ENCODE measurements at regions not wholly inside any gene's neighbourhood (a gene's known extent, or its start where the extent isn't known, plus 50 kb on each side); places are given as distances from the start of the nearest gene placed in this dataset.

DNA sequence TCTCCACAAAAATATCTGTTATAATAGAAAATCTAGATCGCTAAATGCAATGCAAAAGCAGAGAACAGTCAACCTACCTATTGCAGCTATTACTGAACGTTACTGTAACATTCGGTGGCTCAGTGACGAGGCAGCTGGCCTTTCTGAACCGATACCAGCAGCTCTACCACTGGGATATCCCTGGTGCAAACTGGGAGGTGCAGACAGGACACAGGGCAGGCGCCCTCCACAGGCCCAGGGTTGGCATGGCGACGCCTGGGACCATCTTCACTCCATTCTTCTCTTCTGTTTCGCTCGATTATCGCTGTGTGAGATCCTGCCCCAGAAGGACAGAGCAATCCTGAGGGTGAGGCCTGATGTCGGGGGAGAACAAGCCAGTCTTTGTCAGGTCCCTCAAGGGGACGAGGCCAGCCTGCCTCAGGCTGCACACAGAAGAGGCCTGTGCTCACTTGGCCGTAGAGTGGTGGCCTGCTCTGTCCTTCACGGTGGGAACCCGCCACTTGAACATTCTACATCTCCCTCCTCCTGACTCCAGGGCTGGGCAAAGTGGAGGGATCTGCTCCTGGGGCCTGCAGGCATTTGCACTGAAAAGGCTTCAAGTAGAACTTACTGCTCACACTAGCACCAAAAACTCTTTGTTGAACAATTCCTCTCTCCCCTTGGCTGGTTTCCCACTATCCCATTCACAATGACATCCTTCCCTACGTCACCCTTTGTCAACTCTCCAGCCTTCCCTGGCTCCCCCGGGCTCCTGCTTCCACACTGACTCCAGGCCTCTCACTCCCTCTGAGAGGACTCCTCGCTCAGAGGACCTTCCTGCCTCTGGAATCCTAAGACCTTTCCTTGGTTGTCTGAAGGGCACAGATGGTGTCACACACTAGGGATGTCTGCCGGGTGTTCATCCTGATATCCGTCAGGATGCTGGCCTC, 49.7 kb downstream of the CYRIA start:
- DNase-seq, result no peak

DNA sequence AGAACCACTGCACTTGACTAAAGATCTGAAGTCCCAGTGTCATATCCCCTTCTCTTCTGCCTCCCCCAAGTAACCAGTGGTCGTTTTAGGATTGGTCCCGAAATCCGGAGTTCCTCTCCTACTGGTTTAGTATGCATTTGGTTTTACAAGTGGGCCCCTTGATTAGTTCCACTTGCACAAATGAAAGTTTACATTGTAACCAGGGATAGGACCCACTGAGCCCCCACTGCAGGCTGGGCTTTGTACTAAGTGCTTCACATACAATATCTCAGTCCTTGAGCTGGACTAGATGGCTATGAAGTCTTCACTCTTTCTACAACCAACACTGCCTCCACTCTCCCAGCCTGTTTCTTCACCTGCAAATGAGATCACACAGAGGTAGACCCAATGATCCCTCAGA, 50.4 kb downstream of the CYRIA start:
- no peak for DNase-seq

DNA sequence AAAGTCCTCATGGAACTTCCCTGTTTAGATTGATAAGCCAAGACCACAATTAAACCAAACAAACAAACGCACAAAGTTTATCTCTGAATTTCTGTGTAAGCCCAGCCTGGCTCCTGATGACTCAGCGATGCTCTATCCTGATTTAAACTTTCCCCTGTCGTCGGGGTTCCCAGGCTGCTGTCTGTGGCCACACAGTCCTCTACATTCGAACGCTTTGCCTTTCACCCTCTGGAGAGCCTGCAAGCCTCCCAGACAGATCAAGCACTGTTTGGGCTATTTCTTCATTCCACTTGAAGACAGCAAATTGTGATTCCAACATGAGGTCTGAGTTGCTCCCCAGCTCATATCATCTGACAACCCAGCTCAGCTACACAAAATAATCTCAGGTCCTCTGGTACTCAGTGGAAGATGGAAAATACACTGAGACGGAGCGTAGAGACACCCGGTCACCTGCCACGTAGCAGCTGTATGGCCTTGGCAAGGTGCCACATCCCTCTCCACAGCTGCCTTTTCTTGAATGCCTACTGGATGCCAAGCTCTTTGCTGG, 51.2 kb downstream of the CYRIA start:
- DNase-seq, result no peak

DNA sequence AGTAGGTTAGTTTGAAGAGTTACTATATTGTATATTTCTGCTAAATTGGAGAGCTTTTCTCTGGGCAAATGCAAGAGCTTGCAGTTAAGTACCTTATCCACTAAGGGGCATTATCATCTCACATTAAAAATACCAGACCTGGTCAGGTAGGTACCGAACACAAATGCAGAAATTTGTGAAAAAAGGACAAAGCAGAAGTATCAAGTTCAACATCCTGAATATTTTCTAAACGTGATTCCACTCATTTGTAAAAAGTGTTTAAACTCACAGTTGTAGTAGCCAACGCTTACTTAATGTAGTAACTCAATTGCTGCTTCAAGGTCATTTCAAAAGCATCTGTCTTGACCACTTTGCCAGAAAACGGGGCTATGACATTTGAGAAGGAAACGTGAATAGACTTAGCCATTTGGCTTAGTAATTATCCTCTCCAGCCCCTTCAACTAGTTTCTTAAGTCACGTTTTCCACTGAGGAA, 52.1 kb downstream of the CYRIA start:
- DNase-seq, result no peak

DNA sequence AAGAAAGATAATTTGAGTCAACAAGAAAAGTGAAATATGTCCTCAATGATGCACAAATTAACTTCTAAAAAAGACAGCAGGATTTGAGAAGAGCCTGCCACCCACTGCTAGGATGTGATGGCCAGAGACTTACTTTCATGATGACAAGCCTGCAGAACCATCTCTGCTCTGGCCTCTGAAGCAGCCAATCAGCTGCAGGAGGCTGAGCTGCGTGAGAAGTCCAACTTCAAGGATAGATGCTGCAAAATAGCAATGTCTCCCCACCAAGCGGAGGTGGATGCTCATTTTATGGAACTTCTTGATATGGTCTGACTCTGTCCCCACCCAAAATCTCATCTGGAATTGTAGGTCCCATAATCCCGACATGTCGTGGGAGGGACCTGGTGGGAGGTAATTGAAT, 53.1 kb downstream of the CYRIA start:
- no peak for DNase-seq

DNA sequence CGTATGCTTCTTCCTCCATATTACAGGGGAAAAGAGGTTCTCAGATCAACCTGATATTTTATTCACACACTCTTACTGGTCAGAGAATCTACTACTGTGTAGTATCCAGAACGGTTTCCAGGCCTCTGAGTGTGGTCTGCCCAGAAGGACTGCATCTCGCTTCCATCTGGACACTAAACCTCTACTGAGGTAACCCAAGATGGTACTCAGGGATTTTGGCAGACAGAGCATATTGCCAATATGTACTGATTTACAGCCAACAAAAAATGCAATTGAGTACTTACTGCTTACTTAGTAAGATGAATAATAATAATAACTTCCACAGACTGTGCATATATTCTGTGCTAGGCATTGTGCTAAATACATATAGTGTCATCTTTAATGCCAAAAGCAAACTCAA, 55.8 kb downstream of the CYRIA start:
- no peak for DNase-seq

DNA sequence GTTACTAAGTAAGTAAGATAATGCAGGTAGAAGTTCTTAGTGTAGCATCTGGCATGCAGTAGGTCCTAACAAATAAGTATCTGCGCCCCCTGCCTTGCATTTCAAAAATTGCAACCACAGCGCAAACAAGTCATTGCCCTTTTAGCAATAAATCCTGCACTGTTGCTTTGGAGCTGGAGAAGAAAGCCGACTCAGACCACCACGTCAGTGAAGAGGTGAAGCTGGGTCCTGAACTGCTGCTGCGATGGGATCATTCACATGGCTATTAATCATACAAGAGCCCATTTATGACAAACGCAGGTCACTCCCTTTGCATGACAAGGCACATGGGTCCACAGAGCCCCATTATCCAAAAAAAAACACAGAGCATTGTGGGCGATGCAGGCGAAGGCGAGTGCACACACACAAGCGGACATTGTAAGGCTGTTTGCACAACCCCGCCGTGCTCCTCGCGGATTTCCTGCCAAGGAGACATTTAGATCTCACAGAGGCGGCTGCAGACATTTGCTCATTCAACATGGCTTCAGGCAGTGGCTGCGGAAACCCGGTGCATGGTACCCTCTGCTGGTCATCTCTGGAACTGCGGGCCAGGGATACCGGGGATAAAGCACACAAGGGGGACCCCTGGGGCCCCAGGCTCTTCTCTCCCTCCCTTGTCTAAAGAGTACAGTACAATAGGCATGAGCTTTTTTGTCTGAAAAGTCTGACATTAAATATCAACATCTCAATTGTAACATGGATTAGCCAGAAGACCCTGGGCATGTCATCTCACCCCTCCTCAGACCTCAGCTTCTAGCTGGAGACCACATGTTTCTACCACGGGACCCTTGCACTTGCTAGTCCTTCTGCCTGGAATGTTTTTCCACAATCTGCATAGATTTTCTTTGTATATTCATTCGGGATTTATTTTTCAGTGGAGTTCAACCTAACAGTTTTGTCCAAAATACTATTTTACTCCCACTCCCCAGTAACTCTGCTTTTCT, 56.7 kb downstream of the CYRIA start:
- DNase-seq, result peak; percentile 90

DNA sequence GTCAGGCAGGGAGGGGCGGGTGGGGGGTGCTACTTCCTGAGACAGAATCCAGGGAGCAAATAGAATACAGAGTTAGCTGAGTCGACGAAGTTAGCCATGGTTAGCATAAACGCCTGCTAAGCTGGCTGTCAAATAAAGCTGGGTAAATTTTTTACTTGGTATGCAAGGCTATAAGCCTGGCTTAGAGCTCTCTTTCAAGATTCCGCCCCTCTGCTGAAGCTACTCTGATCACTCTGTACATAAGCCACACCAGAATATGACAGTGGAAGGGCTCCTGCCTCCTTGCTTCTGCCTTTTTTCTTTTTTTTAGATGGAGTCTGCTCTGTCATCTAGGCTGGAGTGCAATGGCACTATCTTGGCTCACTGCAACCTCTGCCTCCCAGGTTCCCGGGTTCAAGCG, 58.3 kb downstream of the CYRIA start:
- DNase-seq, result no peak

DNA sequence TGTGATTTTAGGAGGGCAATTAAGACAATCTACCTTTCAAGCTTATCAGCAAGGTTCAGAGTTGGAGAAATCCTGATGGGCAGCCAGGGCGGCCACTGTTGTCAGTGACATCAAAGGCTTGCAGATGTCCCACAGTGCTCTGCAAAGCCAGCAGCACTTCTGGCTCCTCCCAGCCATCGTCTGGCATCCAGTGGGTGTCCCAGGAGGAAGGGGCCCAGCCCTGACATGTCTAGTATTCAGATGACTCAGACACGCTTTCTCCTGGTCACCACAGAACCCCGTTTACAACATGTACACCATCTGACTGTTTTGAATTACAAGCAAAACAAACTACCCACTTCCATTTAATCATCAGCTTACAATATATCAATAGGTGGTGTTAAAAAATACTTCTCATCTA, 61.4 kb downstream of the CYRIA start:
- no peak for DNase-seq

DNA sequence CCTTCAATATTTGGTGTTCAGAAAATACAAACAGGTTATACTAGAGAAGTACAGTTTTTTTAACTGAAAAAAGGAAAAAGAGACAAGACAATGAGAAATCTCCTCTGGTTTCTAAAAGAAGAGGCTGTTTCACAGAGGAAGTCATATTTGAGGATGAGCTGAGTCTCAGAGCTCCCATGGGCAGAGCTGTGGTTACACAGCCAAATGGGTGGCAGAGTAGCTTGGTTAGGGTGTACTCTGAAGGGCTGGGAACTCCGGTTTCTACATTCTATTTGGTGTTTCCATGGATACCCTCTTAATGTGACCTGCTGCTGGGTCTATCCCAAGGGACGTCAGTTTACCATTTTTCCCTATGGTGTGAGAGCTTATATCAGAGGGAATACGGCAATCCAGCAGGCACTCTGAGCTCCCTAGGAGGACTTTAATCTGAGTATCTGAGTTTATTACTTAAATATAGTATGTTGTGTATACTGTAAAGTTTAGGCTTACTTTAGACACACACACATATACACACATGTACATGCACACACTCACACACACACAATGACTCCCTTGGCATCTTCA, 74.2 kb downstream of the CYRIA start:
- no peak for DNase-seq

DNA sequence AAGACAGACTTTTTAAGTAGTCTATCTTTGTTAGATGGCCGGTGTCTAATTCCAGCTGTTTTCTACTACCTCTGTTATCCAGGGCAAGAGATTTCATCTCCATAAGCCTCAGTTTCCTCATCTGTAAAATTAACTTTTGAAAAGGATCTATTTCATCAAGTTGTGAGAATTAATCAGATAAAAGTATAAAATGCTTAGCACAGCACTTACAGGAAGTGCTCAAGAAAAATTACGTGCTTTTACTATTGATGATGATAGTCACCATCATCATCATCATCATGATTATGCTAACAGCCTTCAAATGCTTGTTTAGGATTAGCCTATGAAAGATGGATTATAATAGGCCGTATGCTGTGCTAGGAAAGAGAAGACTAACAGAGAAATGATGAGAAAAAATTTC, 76.2 kb downstream of the CYRIA start:
- DNase-seq, result no peak

DNA sequence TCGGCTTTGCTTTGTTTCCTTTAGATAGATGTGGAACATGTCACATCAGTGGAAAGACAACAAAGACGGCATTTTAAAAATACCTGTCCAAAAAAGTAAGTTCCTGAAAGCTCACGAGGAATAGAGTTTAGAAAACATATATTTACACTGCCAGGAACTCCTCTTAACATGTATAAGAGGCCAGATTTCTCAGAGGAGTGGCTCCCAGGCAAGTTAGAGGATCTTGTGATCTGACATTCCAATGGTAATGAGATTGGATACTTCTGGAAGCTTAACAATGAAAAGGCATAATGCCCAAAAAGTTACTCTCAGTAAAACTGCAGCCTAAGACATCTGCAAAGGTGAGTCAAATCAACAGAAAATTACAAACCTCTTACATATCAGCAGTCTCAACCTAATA, 77.1 kb downstream of the CYRIA start:
- DNase-seq, result no peak

DNA sequence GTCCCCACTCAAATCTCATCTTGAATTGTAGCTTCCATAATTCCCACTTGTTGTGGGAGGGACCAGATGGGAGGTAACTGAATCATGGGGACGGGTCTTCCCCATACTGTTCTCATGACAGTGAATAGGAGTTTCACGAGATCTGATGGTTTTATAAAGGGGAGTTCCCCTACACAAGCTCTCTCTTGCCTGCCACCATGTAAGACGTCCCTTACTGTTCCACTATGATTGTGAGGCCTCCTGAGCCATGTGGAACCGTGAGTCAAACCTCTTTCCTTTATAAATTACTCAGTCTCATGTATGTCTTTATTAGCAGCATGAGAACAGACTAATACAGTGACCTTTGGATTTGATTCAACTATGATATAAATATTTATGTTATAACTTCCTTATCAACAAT, 78.0 kb downstream of the CYRIA start:
- no peak for DNase-seq

DNA sequence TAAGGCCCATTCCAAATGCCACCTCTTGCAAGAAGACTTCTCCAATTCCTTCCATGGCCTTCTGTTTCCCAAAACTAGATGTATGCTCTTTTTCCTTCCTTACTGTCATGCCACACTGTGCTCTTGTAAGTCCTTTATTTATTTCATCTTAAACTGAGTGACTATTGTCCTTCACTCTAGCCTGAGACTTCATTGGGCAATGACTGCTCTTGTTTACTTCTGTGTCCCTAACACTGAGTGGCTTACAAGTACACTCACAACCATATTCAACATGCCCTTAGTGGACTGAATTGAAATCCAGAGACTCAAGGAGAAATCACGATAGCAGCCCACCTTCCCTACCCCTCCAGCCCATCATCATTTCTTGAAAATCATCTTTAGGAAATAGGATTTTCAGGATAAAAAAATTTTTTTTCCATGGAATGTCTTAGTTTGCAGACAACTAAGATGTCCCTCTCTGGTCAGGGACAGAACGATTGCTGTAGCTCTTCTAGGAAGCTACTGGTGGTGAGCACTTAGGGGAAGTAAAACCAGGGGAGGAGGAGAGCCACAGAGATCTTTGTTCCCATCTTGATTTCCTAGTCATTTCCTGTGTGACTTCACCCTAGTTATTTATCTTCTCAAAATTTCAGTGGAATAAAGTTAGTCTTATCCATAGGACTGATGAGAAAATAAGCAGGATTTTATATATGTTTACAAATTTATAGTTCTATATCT, 80.7 kb downstream of the CYRIA start:
- no peak for DNase-seq

DNA sequence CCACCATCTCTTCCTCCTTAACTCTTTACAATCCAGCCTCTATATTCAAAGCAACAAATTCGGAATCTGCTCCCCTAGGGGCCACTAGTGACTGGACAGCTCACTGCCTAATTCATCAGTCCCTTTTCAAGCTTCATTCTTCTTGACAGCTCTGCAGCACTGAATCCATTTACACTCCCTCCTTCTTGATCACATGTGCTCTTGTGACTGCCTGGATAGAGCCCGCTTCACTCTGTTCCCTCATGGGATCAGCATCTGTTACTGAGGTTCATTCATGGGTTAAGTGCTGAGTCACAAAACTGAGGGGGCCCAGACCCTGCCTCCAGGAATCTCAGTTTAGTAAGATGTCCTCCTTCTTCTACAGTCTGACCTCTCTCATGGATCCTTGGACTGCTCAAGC, 81.5 kb downstream of the CYRIA start:
- DNase-seq, result no peak

DNA sequence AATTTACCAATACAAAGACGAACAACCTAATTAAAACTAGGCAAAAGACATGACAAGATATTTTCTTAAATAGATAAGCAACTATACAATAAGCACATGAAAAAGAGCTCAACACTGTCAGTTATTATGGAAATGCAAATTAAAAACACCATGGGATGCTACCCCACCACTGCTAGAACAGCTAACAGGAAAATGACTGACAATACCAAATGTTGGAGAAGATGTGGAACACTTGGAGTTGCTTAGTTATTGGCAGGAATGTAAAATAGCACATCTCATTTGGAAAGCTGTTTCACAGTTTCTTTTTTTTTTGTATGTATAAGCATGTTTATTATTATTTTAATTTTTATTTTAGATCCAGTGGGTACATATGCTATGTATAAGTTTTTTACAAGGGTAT, 84.4 kb downstream of the CYRIA start:
- DNase-seq, result no peak

DNA sequence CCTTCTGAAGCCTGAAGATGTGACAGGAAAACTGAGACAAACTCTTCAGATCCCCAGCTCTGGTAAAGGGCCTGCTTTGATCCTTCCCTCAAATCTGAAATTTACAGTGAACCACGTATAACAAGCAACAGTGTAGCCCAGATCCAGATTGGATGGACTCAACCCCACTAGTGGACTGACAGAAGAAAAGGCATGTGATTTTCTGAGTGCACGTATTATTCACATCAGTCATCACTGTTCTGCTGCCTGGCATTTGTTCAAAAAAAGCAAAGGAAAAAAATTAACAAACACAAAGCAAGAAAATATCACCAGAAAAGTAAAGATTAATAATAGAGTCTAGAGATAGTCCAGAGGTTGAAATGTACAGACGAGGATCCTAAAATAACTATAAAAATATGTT, 87.6 kb downstream of the CYRIA start:
- no peak for DNase-seq

DNA sequence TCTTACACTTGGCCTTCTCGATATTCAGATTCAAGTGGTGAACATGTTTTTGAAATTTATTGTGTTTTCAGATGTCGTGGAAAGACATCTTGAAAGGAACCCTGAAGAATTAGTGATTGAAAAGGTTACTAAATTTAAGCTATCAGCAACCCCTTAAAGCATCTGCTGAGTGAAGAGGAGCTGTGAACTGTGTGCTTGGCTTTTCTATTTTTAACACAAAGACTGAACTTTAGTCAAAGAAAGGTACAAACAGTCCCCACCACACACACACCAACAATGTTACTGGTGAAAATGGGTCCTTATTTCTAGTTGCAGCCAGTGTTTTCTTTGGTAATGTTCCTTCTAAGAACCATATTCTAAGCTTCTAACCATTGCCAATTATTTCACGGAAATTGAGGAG, 95.1 kb downstream of the CYRIA start:
- DNase-seq, result no peak

DNA sequence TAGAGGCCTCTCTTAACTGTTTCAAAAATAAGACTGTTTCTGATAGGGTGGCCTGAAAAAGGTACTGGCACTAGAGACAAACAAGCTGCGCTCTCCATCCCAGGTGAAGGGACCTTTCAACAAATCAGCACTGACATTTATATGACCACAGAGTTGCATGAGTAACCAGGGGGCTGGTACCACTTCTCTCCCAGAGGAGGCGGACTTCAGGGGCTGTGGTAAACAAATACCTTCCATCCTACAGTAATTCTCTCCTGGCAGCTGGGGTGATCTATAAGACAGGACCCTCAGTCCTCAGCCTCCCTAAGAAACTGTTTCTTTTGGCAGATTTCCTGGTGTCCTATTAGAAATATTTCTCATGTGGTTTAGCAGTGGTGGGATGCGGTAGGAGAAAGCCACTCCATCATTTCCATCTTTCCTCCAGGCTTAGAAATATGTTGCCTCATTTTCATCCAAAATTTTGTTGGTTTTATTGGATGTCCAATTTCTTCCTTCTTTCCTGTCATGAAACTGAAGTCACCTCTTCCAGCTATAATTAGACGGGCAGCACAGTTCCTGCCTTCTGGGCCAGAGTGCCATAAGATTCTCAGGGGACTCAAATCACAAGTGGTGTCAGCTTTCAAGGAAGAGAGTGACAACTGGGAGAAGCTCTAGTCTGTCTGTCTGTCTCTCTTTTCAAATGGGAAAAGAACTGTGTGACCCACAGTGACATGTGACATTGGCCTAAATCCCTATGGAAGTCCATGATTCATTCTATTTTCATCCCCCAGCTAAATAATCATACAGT, 96.4 kb downstream of the CYRIA start:
- no peak for DNase-seq

DNA sequence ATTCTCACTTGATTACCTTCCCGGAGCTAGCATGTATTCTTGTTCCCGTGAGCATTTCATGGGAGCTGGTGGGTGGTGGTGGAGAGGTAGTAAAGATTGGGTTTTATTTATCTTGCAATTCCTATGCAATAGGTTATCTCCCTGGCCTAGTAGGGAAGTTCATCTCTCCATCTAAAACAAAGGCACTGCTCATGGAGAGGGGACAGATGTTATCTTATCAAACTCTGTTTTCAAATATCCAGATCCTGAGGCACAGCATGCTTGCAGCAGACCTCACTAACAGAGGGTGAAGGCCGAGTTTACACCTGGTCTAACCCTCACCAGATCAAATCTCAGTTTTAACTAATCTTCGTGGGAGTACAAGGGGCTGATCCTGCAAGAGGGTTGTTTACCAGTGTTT, 98.9 kb downstream of the CYRIA start:
- DNase-seq, result no peak

DNA sequence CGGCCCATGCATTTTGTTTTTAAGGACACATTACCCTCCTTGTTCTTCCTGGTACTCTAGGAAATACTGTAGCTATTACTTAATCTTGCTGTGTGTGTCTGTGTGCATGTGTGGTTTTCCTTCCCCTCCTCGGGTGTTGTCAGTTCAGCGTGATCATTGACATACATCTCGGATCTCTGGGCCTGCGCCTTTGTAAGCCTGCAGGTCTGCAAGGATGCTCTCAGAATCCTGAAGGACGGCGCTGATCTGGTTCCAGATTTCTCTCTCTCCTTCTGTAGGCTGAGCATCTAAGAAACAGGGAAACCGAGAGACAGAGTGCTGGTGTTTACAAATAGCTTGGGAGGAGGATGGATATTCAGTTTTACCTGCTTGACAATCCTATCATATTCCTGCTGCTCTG, 100.2 kb downstream of the CYRIA start:
- DNase-seq, result no peak

DNA sequence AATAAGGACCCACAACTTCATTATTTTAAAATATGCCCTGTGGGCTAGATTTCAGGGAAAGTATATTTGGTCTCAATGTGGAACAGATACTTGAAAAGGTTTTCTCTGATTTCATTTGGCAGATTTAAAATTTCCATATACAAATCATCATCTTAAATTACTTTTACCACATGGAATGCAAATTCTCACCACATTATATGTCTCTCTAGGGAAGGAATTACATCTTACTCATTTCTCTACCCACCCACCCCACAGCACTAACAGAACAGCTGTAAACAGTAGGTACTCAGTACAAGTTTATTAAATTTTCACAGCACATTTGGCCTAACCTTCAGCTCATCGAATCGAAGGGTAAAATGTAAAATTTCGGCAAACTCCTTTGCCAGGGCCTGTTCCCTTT, 104.0 kb downstream of the CYRIA start:
- DNase-seq, result no peak
